ENCODE measurements at regions not wholly inside any gene's neighbourhood (a gene's known extent, or its start where the extent isn't known, plus 50 kb on each side); places are given as distances from the start of the nearest gene placed in this dataset.

DNA sequence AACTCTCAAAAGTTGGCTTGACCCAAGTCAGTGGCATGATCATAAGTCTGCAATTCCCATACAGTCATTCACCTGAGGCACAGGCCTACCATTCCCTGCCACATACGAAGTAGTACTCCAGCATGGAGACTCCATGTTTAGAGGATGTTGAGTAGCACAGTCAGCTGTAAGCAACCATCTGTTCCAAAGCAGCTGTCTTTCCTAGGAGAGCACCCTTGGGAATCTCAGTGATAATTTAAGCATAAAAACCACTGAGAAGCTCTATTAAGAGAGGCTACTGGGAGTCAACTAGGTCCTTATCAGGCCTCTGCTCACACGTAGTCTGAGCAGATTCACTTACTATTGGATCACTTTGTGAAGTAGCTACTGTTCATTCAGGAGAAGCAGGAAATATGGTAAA lies 61.6 kb upstream of the UNC5B start:
- DNase-seq (ENCODE audit: low spot score), result no peak

DNA sequence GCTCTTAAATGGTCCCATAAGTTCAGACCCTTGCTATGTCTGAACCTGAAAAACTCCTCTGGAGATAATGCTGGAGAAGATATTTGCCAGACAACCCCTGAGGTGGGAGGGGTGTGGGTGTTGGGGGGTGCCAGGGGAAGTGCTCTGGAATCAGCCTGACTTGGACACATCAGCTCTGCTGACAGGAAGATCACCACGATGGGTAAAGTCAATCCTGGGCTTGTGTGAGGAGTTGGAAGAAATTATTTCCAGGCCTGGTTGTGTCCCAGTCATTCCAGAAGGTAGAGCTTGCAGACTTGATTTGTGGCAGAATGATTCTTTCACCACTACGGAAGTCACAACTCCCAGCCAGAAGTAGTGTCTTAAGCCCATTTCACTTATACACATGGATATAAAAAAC lies 60.3 kb upstream of the UNC5B start:
- DNase-seq (ENCODE audit: low spot score), result no peak

DNA sequence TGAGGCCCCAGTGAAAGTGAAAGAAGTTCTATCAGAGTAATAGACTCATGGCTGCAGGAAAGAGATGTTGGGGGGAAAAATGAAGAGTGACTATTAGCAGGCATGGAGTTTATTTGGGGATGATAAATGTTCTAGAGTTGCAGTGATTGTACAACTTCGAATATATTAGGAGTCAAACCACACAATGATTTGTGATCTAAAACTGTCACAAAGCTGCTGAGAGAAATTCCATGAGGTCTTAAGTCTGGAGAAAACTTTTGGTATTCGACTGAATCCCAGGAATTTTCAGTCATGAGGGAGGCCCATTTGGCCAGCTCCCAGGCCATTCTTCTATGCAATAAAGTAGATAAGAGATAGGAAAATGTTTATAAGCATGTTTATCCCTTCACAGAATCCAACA lies 55.9 kb upstream of the UNC5B start:
- DNase-seq (ENCODE audit: low spot score), result no peak

DNA sequence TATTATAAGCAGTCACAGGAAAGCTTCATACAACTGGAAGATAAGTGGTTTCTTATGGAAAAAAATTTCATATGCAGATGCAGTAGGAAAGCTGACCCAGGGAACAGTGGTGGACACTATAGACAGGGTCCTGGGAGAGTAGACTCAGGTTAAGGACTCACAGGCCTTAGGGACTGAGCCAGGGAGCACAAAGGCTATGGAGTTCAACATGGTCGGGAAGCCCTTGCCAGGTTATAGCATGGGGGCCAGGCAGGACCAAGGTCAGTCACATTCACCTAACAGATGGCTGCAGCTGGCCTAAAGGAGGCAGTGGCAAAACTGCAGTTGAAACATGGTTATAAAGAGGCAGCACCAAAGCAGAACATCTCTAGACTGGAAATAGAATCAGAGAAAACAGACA lies 54.9 kb upstream of the UNC5B start:
- DNase-seq (ENCODE audit: low spot score), result no peak

DNA sequence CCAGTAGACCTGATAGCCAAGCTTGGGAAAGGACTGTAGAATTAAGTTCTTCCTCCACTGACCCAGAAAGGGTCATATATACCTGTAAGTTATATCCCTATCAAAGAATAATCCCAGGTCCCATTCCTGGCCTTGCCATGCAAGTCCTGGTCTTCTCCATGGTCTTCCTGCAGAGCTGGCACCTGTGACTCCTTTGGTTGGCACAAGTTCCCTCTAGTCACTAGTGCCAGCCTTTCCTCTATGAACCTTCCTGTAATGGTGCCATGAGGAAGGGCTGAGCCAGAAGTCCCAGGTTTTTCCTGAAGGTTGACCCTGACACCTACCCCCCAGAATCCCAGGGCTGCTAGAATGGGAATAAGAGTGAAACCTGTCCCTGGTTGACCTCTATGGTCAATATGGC lies 54.1 kb upstream of the UNC5B start:
- no peak for DNase-seq (ENCODE audit: low spot score)

DNA sequence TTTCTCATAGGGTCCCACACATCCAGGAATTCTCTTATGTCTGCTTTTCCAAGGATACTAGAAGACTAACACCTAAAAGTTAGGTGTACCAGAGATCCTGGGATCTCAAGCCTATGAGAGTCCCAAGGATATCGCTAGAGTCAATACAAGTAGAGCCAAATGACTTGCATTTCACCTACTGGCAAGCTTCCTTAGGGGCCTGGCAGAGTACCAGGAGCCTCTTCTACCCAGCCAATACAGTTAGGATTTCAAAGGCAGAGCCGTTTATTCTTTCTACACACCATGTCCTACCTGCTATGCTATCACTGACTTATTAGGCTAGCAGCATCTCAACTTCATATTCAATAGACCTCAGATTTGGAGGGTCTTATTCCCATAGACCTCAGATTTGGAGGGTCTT lies 53.5 kb upstream of the UNC5B start:
- no peak for DNase-seq (ENCODE audit: low spot score)

DNA sequence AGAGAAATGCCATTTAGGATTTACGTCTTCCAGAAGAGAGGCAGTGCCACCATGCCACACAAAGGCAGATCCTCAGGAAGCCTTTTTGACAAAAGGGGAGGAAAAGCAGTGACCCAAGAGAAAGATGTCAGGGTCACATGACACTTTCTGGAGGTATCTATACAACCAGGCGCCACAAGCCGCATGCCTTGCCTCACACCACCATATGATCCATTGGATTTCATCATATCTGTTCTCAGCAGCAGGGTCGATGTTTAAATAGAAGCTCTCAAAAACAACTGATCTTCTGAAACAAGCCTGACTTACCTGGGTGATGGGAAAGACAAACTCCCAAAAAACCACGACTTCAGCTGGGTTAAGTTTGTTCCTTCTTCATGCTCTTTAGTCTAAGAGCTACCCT lies 52.5 kb upstream of the UNC5B start:
- DNase-seq (ENCODE audit: low spot score), result no peak

DNA sequence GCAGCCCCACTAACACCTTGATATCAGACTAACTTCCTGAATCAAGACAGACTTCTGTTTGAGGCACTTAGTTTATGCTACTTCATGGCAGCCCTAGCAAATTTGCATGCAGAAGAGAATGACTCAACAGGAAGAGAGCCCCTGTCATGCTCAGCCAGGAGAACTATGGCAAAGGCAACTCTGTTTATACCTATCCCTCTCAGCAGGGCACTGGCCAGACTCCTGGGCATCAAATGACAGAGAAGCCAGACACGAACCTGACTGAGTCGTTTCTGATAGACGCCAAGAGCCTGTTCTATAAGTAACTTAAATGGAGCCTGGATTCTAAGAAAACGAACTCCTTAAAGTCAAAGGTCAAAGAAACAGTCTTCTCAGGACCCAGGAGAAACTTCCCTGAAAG lies 50.9 kb upstream of the UNC5B start:
- DNase-seq (ENCODE audit: low spot score), result no peak
